ENCODE measurements at regions not wholly inside any gene's neighbourhood (a gene's known extent, or its start where the extent isn't known, plus 50 kb on each side); places are given as distances from the start of the nearest gene placed in this dataset.
"Not testable (repeated sequence)": the region's sequence is repeated elsewhere in the genome, so short reads cannot be mapped to it uniquely, and the experiment has no call there.

DNA sequence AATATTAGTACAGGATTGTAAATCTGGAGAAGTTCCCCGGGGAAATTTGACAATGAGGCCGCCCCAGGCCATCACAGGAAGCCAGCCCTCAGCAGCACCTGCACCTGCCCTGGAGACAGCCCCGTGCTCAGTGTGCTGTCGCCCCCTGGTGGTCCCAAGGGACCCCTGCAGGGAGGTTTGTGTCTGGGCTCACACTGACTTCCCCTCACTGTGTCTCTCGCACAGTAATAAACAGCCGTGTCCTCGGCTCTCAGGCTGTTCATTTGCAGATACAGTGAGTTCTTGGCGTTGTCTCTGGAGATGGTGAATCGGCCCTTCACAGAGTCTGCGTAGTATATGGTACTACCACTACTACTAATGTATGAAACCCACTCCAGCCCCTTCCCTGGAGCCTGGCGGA, 1011.2 kb downstream of the TMEM121 start:
- not testable (repeated sequence) for DNase-seq (ENCODE audit: low spot score)

DNA sequence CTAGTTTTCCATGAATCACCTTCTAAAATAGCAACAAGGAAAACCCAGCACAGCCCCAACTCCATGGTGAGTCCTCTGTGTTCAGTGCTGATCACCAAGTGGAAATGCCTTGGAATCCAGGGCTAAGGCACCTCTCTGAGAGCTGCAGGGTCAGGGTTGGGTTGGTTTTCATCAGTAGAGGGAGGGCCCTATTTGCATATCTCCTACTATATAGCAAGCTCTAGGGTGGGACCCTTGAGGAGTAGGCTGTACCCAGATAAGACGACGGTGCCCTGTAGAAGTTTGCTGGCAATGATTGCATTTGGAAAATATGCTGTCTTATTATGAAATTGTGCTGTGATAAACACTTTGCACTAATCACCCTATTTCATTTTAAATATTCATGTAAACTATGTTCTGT, 1011.8 kb downstream of the TMEM121 start:
- DNase-seq (ENCODE audit: low spot score) = no peak

DNA sequence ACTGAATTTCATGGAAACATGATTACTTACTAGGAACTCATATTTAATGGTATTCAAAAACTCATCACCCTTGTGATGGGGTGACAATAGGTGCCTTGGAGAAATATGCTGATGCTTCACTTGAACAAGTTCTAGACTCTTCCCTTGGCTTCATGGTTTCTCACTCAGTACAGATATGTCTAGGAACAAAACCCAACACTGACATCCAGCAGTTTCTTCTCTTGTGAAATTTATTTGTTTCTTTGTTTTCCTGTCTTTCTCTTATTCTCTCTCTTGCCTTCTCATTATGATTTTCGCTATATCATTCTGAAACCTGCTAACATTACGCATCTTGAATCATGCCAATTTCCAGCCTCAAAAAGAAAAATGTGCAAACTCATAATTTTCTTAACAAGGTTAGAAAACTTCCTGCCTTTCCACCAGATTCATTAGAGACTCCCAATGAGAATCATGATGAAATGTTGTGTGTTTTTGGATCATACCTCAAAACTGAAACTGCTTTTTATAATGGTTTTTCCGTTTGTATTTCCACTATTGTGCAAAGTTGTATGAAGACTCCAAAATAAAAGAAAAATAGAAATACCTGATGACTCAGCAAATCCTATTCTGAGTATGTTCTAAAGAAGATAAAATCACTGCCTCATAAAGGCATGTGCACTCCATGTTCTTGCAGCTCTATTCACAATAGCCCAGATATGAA, 1021.5 kb downstream of the TMEM121 start:
- no peak for DNase-seq (ENCODE audit: low spot score)

DNA sequence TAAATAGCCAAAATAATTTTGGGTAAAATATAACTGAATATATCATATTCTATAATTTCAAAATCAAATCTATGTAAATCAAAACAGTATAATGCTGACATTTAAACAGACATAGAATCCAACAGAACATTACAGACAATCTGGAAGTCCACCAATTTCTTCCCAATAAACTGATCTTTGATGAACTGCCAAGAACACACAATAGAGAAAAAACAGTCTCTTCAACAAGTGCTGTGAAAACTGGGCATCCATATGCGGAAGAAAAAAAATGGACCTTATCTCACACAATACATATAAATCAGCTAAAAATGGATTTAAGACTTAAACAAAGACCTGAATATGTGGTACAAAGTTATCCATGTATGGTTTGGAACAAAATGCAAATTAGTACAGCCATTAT, 1022.7 kb downstream of the TMEM121 start:
- no peak for DNase-seq (ENCODE audit: low spot score)

DNA sequence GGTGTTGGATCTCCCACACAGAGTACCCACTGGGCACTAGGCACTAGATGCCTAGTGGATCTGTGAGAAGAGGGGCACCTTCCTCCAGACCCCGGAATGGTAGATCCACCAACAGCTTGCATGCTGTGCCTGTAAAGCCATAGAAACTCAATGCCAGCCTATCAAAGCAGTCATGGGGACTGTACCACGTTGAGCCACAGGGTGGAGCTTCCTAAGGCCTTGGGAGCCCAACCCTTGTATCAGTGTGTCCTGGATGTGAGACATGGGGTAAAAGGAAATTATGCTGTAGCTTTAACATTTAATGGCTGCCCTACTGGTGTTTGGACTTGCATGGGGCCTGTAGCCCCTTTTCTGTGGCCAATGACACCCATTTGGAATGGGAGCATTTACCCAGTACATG, 1024.9 kb downstream of the TMEM121 start:
- DNase-seq (ENCODE audit: low spot score) = no peak

DNA sequence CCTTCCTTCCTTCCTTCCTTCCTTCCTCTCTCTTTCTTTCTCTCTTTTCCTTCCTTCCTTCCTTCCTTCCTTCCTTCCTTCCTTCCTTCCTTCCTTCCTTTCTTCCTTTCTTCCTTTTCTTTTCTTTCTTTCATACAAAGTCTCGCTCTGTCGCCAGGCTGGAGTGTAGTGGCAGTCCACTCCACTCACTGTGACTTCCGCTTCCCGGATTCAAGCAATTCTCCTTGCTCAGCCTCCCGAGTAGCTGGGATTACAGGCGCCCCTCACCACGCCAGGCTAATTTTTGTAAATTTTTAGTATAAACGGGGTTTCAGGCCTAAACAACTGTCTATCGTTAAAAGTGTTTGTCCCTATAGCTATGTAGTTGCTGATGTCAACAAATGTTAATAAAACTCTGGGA, 1029.8 kb downstream of the TMEM121 start:
- DNase-seq (ENCODE audit: low spot score) = not testable (repeated sequence)

DNA sequence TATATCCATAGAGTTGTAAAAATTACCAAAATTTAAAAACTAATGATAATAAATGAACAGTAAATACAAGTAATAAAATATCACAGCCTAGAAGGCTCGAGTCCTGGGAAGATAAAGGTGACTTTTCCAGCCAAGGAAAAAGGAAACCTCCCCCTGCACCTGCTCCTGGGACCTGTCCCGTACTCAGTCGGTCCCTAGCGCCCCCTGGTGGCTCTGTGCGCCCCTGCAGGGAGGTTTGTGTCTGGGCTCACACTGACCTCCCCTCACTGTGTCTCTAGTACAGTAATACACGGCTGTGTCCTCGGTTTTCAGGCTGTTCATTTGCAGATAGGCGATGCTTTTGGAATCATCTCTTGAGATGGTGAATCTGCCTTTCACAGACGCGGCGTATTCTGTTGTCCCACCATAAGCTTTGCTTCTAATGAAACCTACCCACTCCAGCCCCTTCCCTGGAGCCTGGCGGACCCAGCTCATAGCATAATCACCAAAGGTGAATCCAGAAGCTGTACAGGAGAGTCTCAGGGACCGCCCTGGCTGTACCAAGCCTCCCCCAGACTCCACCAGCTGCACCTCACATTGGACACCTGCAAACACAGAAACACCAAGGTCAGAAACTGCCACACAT, 1030.4 kb downstream of the TMEM121 start:
- DNase-seq (ENCODE audit: low spot score) = no peak

DNA sequence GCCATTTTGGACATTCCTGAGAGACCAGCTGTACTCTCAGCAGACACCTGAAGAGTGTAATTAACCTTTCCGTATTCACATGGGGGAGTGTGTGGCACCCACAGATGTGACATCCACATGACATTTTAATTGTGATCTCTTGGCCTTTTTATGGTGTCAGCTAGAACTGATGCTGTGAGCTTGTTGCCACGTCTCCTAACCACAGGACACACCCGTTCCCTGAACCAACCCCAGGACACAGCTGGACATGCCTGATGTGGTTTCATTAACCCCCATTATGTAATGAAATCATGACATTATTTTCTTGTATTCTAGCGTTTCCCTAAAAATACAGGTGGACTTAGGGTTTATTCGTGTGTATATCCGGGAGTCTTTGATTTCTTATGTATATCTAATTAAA, 1036.1 kb downstream of the TMEM121 start:
- DNase-seq (ENCODE audit: low spot score) = no peak

DNA sequence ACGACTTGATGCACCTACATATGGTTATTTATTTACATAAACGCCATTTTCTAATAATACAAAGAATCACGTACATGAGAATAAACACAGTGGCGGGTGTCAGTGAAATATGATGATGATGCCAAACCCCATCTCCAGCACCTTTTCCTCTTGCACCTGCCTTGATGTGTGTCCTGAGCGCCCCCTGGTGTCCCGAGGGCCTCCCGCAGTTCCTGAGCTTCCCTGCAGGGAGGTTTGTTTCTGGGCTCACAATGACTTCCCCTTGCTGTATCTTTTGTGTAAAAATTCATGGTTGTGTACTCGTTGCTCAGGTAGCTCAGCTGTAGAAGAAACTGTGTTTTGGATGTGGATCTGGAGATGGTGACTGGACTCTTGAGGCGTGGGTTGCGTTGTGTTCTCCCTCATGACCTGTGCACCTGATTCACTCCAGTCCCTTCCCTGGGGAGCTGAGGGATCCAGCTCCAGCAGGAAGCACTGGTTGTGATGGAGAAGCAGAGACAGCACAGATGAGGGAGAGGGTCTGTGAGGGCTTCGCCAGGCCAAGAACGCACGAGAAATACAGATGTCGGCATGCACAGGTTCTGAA, 1037.8 kb downstream of the TMEM121 start:
- DNase-seq (ENCODE audit: low spot score) = no peak

DNA sequence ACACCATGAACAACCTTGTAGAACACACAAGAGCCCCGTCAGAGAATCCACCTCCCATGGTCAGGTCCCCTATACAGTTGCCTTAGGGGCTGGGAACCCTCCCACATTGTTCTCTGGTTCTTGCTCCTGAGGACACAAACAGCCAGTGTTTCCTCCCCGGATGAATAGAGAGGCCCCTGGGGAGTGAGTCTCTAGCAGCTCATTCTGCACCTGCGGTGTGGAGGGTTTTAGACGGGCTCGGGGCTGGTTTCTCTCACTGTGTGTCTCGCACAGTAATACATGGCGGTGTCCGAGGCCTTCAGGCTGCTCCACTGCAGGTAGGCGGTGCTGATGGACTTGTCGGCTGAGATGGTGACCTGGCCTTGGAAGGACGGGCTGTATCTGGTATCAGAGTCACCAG, 1052.1 kb downstream of the TMEM121 start:
- no peak for DNase-seq (ENCODE audit: low spot score)

DNA sequence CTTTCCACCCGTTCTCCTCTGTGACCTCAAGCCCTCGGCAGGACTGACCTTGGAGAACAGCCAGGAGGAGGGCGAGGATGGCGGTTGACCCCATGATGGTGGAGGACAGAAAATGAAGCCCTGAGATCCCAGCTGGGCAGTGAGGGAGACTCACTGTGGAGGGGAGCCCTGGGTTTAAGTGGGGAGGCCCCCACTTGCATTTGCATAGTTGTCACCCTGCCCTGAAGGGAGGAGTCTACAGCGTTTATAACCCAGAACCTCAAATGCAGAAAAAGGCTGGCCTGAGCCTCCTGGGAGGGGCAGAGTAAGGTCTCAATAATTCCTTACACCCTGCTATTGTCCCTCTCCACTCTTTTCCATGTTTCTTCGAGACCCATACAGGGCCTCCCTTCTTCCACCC, 1052.7 kb downstream of the TMEM121 start:
- DNase-seq (ENCODE audit: low spot score) = no peak

DNA sequence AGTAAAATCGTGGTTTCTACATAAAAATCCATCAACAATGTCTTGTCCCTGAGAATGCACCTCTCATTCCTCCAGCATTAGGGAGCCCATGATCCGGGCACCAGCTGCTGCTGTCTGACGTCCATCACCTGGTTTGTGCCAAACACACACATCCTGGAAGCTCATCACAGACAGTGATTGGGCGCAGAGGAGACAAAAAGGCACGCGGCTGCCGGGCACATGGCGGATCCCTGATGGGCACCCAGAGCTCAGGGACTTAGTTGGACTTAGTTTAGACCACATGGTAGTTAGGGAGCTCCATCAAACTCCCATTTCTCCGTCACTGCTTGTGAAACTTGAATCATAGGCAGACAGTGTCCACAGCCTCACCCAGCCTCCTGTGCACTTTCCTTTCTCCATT, 1059.3 kb downstream of the TMEM121 start:
- no peak for DNase-seq (ENCODE audit: low spot score)

DNA sequence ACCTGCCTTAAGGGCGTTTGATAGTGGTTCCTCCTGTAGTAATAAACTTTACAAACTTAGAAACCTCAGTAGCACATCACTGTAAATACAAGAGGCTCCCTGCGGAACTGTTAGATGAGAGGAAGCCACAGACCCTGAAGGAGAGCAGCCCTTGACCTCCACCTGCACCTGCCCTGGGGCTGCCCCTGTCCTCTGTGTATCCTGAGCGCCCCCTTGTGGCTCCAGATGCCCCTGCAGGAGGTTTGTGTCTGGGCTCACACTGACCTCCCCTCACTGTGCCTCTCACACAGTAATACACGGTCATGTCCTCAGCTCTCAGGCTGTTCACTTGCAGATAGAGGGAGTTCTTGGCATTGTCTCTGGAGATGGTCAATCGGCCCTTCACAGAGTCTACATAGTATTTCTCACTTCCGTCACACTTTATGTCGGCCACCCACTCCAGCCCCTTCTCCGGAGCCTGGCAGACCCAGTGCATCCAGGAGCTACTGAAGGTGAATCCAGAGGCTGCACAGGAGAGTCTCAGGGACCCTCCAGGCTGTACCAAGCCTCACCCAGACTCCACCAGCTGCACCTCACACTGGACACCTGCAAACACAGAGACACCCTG, 1059.8 kb downstream of the TMEM121 start:
- DNase-seq (ENCODE audit: low spot score) = no peak

DNA sequence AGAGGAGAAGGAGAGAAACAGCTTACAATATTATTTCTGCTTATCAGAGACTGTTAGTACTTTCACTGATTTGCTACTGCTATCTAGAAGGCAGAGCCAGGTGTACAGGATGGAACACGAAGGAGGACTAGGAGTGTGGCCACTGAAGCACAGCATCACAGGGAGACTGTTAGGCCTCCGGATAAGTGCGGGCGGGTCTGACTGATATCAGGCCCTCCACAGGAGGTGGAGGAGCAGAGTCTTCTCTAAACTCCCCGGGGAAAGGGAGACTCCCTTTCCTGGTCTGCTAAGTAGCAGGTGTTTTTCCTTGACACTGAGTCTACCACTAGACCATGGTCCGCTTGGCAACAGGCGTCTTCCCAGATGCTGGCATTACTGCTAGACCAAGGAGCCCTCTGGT, 1065.2 kb downstream of the TMEM121 start:
- not testable (repeated sequence) for DNase-seq (ENCODE audit: low spot score)

DNA sequence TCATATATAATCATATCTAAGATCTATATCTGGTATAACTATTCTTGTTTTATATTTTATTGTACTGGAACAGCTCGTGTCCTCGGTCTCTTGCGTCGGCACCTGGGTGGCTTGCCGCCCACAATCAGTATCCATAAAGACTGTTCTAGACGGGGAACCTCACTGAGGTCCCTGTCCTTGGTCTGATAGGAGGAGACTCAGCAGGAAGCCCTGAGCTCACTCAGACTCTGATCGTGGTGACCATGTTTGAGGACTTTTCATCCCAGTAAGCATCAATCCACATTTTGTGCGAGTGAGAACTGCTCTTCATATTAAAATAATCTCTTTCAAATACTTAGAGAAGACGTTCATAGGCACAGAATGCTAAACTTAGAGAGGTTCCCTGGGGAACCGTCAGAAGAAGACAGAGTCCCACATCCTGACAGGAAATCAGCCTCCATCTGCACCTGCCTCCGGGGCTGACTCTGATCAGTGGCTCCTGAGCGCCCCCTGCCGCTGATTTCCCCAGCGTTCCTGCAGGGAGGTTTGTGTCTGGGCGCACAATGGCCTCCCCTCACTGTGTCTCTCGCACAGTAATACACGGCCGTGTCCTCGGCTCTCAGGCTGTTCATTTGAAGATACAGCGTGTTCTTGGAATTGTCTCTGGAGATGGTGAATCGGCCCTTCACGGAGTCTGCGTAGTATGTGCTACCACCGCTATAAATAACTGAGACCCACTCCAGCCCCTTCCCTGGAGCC, 1065.9 kb downstream of the TMEM121 start:
- not testable (repeated sequence) for DNase-seq (ENCODE audit: low spot score)

DNA sequence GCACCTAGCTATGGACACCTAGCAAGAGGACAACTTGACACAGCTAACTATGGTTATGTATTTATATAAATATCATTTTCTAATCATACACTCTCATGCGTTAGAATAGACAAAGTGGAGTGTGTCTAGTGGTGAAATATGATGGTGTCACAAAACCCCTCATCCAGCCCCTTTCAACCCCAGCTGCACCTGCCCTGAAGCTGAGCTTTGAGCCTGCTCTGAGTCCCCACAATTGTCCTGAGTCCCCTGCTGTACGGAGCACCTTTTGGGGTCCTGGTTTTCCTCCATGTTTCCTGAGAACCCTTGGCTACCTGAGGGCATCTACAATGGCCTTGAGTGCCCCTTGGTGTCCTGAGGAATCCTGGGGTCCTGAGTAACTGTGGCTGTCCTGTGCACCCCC, 1072.8 kb downstream of the TMEM121 start:
- DNase-seq (ENCODE audit: low spot score) = no peak

DNA sequence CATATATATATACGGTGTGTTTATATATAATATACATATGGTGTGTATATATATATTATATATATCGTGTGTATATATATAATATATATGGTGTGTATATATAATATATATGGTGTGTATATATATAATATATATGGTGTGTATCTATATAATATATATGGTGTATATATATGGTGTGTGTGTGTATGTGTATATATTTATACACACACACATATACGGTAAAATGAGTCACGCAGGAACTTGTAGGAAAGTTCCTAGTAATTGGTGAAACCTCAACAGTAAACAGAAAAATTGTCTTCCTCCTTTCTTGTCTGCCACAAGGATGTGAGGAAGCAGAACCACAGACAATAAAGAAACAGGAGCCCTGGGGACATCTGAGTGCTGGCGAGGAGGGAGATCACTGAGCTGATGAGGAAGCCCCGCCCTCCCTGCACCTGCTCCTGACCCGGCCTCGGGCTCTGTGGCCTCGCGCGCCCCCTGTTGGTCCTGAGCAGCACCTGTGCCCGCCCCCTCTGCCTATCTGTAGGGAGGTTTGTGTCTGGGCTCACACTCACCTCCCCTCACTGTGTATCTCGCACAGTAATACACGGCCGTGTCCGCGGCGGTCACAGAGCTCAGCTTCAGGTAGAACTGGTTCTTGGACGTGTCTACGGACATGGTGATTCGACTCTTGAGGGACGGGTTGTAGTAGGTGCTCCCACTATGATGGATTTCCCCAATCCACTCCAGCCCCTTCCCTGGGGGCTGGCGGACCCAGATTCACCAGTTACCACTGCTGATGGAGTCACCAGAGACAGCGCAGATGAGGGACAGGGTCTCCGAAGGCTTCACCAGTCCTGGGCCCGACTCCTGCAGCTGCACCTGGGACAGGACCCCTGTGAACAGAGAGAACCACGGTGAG, 1079.4 kb downstream of the TMEM121 start:
- DNase-seq (ENCODE audit: low spot score) = peak; percentile 3

DNA sequence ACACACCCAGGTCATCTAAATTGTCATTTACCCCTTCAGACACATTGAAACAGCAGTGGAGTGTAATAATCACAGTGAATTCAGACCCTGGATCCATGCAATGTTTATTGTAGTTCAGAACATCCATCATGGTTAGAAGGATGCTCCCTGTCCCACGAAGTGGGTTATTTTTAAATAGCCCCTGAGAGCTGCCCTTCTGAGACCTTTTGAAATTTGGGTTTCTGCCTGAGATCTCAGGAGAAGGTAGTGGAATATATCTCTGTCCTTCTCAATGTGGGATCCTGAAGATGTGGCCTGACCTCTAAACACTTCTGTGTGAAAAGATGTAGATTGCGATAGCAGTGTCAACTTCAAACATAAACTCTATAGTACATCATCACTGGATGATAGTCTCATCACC, 1080.6 kb downstream of the TMEM121 start:
- DNase-seq (ENCODE audit: low spot score) = no peak

DNA sequence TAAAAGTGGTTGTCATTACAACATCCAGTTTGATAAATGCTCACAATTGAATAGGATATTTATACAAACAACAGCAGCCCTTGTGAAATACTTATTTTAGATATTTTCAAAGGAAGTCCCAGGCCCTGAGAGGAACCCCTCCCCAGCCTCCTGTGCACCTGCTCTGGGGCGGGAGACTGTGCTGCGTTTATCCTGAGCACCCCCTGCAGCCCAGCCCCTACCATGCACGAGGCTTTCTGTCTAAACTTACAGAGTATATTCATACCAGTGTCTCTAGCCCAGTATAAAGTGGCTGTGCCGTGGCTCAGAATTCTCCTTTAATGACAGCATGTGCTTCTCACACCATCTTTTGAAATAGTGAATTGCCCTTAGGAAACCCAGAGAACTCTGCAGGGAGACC, 1084.3 kb downstream of the TMEM121 start:
- DNase-seq (ENCODE audit: low spot score) = no peak

DNA sequence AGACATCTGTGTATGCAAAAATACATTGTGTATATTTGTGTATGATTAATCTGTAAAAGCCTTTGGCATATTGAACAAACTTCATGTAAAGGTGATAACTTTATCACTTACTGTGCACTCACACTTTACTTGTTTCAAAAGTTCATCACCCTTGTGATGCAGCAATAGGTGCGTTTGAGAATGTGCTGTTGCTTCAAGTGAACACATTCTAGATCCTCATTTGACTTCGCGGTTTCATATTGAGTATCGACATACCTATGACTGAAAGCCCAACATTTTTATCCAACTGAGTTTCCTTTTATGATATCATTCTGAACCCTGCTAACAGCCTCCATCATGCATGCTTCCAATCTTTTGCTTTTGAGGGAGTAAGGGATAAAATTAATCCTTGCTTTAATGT, 1086.9 kb downstream of the TMEM121 start:
- no peak for DNase-seq (ENCODE audit: low spot score)

DNA sequence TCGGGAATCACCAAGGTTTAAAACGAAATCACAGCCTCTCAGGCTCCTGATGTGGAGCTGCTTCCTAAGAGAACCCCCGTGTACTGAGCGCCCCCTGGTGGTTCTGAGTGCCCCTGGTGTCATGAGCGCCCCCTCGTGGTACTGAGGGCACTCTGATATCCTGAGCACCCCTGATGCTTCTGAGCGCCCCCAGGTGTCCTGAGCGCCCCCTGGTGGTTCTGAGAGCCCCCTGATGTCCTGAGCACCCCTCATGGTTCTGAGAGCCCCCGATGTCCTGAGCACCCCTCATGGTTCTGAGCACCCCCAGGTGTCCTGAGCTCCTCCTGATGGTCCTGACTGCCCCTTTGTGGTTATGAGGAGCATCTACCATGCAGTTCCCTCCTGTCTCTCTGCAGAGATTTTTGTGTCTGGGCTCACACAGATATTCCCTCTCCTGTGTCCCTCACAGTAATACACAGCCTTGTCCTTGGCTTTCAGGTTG, 1092.1 kb downstream of the TMEM121 start:
- DNase-seq (ENCODE audit: low spot score) = not testable (repeated sequence)

Measured in Ammon's horn (tissue), 1 donor.